GM23338 (cell line): ENCODE measurements at regions not wholly inside any gene's neighbourhood (a gene's known extent, or its start where the extent isn't known, plus 50 kb on each side); places are given as distances from the start of the nearest gene placed in this dataset.

Experiments
- ATAC-seq: fragments of 200-7000 bp; cut with Tn5 transposase; 3 replicates; pipeline ENCODE4 v1.9.1; 2020
- DNase-seq: peaks from one replicate; pipeline ENCODE4 v3.0.0-alpha.2; 2015; ENCODE audit warnings: low spot score
- H2AFZ ChIP-seq: fragments of 200-600 bp; sonication (generic); 2 replicates; pipeline ENCODE4 v1.8.0; 2016; ENCODE audit warnings: antibody characterized with exemption, mild to moderate bottlenecking, moderate library complexity
- H3F3A ChIP-seq: fragments of 200-600 bp; sonication (generic); replicated peaks from 2 replicates; pipeline ENCODE4 v1.8.0; 2017; ENCODE audit warnings: antibody characterized with exemption, mixed run types, low read depth
- H3K27ac ChIP-seq: fragments of 200-600 bp; sonication (generic); 2 replicates; pipeline ENCODE4 v1.6.1; 2016; ENCODE audit warnings: low read depth
- H3K27me3 ChIP-seq: fragments of 200-600 bp; sonication (generic); 2 replicates; pipeline ENCODE4 v1.8.0; 2016; ENCODE audit warnings: mild to moderate bottlenecking, mixed run types, moderate library complexity; ENCODE audit not compliant: insufficient read depth
- H3K36me3 ChIP-seq: fragments of 200-600 bp; sonication (generic); 2 replicates; pipeline ENCODE4 v1.8.0; 2016; ENCODE audit warnings: mild to moderate bottlenecking; ENCODE audit not compliant: insufficient read depth
- H3K4me1 ChIP-seq: fragments of 200-600 bp; sonication (generic); 2 replicates; pipeline ENCODE4 v1.8.0; 2016; ENCODE audit warnings: mild to moderate bottlenecking, moderate library complexity; ENCODE audit not compliant: insufficient read depth
- H3K4me2 ChIP-seq: fragments of 200-600 bp; sonication (generic); 2 replicates; pipeline ENCODE4 v1.7.1; 2017; ENCODE audit warnings: mixed run types
- H3K4me3 ChIP-seq: fragments of 200-600 bp; sonication (generic); 2 replicates; pipeline ENCODE4 v1.6.1; 2016; ENCODE audit warnings: mixed run types
- H3K79me2 ChIP-seq: fragments of 200-600 bp; sonication (generic); replicated peaks from 2 replicates; pipeline ENCODE4 v1.8.0; 2017; ENCODE audit warnings: mild to moderate bottlenecking; ENCODE audit not compliant: insufficient read depth
- H3K9me2 ChIP-seq: fragments of 200-600 bp; sonication (generic); 2 replicates; pipeline ENCODE4 v1.8.0; 2017; ENCODE audit not compliant: insufficient read depth
- H4K20me1 ChIP-seq: fragments of 200-600 bp; sonication (generic); replicated peaks from 2 replicates; pipeline ENCODE4 v1.8.0; 2017; ENCODE audit warnings: mild to moderate bottlenecking; ENCODE audit not compliant: insufficient read depth
- H3K27ac Mint-ChIP-seq: 2 replicates; pipeline ENCODE4 v1.8.0; 2020; ENCODE audit warnings: inconsistent platforms, mild to moderate bottlenecking, moderate library complexity, mixed read lengths
- H3K27me3 Mint-ChIP-seq: 3 replicates; pipeline ENCODE4 v1.8.0; 2022; ENCODE audit warnings: low read depth, mild to moderate bottlenecking, moderate library complexity, mixed read lengths, inconsistent platforms; ENCODE audit not compliant: insufficient read depth, poor library complexity
- H3K36me3 Mint-ChIP-seq: 3 replicates; pipeline ENCODE4 v1.8.0; 2021; ENCODE audit warnings: low read depth, mild to moderate bottlenecking, inconsistent platforms, moderate library complexity, mixed read lengths
- H3K4me1 Mint-ChIP-seq: 3 replicates; pipeline ENCODE4 v1.8.0; 2020; ENCODE audit warnings: mild to moderate bottlenecking, inconsistent platforms, mixed read lengths
- H3K4me3 Mint-ChIP-seq: 3 replicates; pipeline ENCODE4 v1.8.0; 2021; ENCODE audit warnings: moderate library complexity, mild to moderate bottlenecking, inconsistent platforms, mixed read lengths
- H3K9me3 Mint-ChIP-seq: 3 replicates; pipeline ENCODE4 v1.8.0; 2020; ENCODE audit warnings: moderate library complexity, mild to moderate bottlenecking, inconsistent platforms, mixed read lengths
- CTCF ChIP-seq, 2 experiments: fragments of 200-600 bp in 1 of 2; sonication (generic) in 1 of 2; conservative IDR thresholded peaks; 2 replicates each; pipeline versions ENCODE4 v1.5.1 to v1.6.1; 2016 to 2017; ENCODE audit warnings: antibody characterized with exemption in 2 of 2, low read depth in 2 of 2, mild to moderate bottlenecking in 2 of 2, moderate library complexity in 1 of 2
- ETS1 ChIP-seq: IDR thresholded peaks from 2 replicates; pipeline ENCODE4 v1.6.1; 2016; ENCODE audit warnings: antibody characterized with exemption
- EZH2 ChIP-seq: fragments of 200-600 bp; sonication (generic); IDR thresholded peaks from one replicate; pipeline ENCODE4 v1.8.0; 2017; ENCODE audit warnings: antibody characterized with exemption, mild to moderate bottlenecking, low read depth; ENCODE audit not compliant: unreplicated experiment
- EZH2phosphoT487 ChIP-seq: fragments of 200-600 bp; sonication (generic); IDR thresholded peaks from one replicate; pipeline ENCODE4 v1.8.1; 2018; ENCODE audit warnings: antibody characterized with exemption; ENCODE audit not compliant: unreplicated experiment
- JUNB ChIP-seq: IDR thresholded peaks from one replicate; pipeline ENCODE4 v1.6.1; 2016; ENCODE audit warnings: antibody characterized with exemption; ENCODE audit not compliant: unreplicated experiment
- NANOG ChIP-seq: IDR thresholded peaks from 2 replicates; pipeline ENCODE4 v1.6.1; 2016; ENCODE audit warnings: antibody characterized with exemption, borderline replicate concordance
- POLR2AphosphoS5 ChIP-seq: IDR thresholded peaks from 2 replicates; pipeline ENCODE4 v1.6.1; 2016; ENCODE audit warnings: antibody characterized with exemption, low read depth
- REST ChIP-seq: IDR thresholded peaks from one replicate; pipeline ENCODE4 v1.6.1; 2018; ENCODE audit warnings: antibody characterized with exemption; ENCODE audit not compliant: unreplicated experiment
- STAT1 ChIP-seq: IDR thresholded peaks from one replicate; pipeline ENCODE4 v1.6.1; 2016; ENCODE audit warnings: antibody characterized with exemption; ENCODE audit not compliant: unreplicated experiment
- ZNF114 ChIP-seq: fragments of 250-450 bp; sonication (Bioruptor Pico); IDR thresholded peaks from 2 replicates; pipeline ENCODE4 v1.5.0; 2020; ENCODE audit warnings: mild to moderate bottlenecking, moderate library complexity
- ZNF331 ChIP-seq: fragments of 250-450 bp; sonication (Bioruptor Pico); IDR thresholded peaks from 2 replicates; pipeline ENCODE4 v1.5.0; 2020; ENCODE audit warnings: low read depth, mild to moderate bottlenecking, moderate library complexity

- H3K27me3 ChIP-seq: no peaks in the 10 kb centered on the region
- peaks cover 13% of the 10 kb centered on the region for H3K4me1 Mint-ChIP-seq
- H3K4me3 Mint-ChIP-seq: no peak overlapping the region
- no peaks in the 10 kb centered on the region for H3K9me2 ChIP-seq
- H3K27me3 Mint-ChIP-seq: no peaks in the 10 kb centered on the region
- H3F3A ChIP-seq: no peaks in the 10 kb centered on the region
- ATAC-seq (no peak), DNase-seq (no peak)
- no peaks in the 10 kb centered on the region; the same call in 2 of the 3 replicates for H3K9me3 Mint-ChIP-seq
- no peak overlapping the region for H3K4me3 ChIP-seq
- no peaks in the 10 kb centered on the region for H3K79me2 ChIP-seq
- H3K27ac ChIP-seq: no peak overlapping the region
- no peaks in the 10 kb centered on the region; the same call in 1 of the 2 replicates for H3K4me1 ChIP-seq
- H2AFZ ChIP-seq: no peak overlapping the region
- H3K36me3 Mint-ChIP-seq: no peaks in the 10 kb centered on the region
- no peaks in the 10 kb centered on the region for H4K20me1 ChIP-seq
- H3K4me2 ChIP-seq: no peak overlapping the region
- TF ChIP-seq ZNF331 (CRISPR knock-in tag) (no peak), EZH2phosphoT487 (no peak), NANOG (no peak), REST (no peak), ETS1 (no peak), STAT1 (no peak), CTCF (conservative IDR thresholded peaks at IDR 0.05; ENCODE audit: low read depth in 2 of 2) (no peak)
- no peaks in the 10 kb centered on the region for H3K36me3 ChIP-seq
- H3K27ac Mint-ChIP-seq: no peak overlapping the region
These were observed 261.1 kb downstream of the SAMD5 start for GRCh38 chr6:147769496-147770087.

- Mint-ChIP-seq H3K27me3 (no peaks in the 10 kb centered on the region), H3K36me3 (no peaks in the 10 kb centered on the region), H3K9me3 (no peaks in the 10 kb centered on the region; the same call in 2 of the 3 replicates), H3K27ac (no peak overlapping the region), H3K4me3 (no peak overlapping the region), H3K4me1 (peaks cover 12% of the 10 kb centered on the region)
- Histone ChIP-seq H3F3A (no peaks in the 10 kb centered on the region), H2AFZ (no peak overlapping the region), H3K27me3 (no peaks in the 10 kb centered on the region), H3K79me2 (no peaks in the 10 kb centered on the region), H3K9me2 (no peaks in the 10 kb centered on the region), H3K36me3 (no peaks in the 10 kb centered on the region), H3K4me2 (no peak overlapping the region), H4K20me1 (no peaks in the 10 kb centered on the region), H3K4me1 (no peaks in the 10 kb centered on the region; the same call in 1 of the 2 replicates), H3K4me3 (no peak overlapping the region), H3K27ac (no peak overlapping the region)
- DNase-seq (no peak), ATAC-seq (no peak)
- TF ChIP-seq ZNF331 (CRISPR knock-in tag): no peak
- TF ChIP-seq REST: no peak
- no peak for TF ChIP-seq STAT1
- no peak for TF ChIP-seq ETS1
- TF ChIP-seq EZH2phosphoT487: no peak
- TF ChIP-seq EZH2: no peak
- no peak for TF ChIP-seq JUNB
- no peak for TF ChIP-seq NANOG
- no peak for TF ChIP-seq ZNF114 (CRISPR knock-in tag)
- no peak for TF ChIP-seq POLR2AphosphoS5
These were observed 261.7 kb downstream of the SAMD5 start for GRCh38 chr6:147770221-147770620.
